ENCODE measurements at regions not wholly inside any gene's neighbourhood (a gene's known extent, or its start where the extent isn't known, plus 50 kb on each side); places are given as distances from the start of the nearest gene placed in this dataset.
"Not testable (repeated sequence)": the region's sequence is repeated elsewhere in the genome, so short reads cannot be mapped to it uniquely, and the experiment has no call there.

- DNase-seq = no peak
These were observed 153.4 kb upstream of the SALL4 start for GRCh38 chr20:51955756-51956155.

GRCh38 chr20:51953731-51954340 is 151.5 kb upstream of the SALL4 start:
- no peak for DNase-seq

GRCh38 chr20:51950926-51951325 is 148.6 kb upstream of the SALL4 start:
- no peak for DNase-seq

GRCh38 chr20:51946586-51946985 is 144.3 kb upstream of the SALL4 start:
- no peak for DNase-seq

- no peak for DNase-seq
These were observed 143.6 kb upstream of the SALL4 start for GRCh38 chr20:51945881-51946280.

GRCh38 chr20:51945177-51945576 is 142.9 kb upstream of the SALL4 start:
- no peak for DNase-seq

- no peak for DNase-seq
These were observed 141.4 kb upstream of the SALL4 start for GRCh38 chr20:51943761-51944160.

- DNase-seq = not testable (repeated sequence)
These were observed 141.0 kb upstream of the SALL4 start for GRCh38 chr20:51943326-51943725.

- no peak for DNase-seq
These were observed 139.2 kb upstream of the SALL4 start for GRCh38 chr20:51941503-51941902.

GRCh38 chr20:51939259-51939585 is 136.9 kb upstream of the SALL4 start:
- DNase-seq = no peak

- DNase-seq = no peak
These were observed 136.4 kb upstream of the SALL4 start for GRCh38 chr20:51938559-51939258.

- DNase-seq = no peak
These were observed 135.5 kb upstream of the SALL4 start for GRCh38 chr20:51937779-51938178.

GRCh38 chr20:51936377-51936776 is 134.1 kb upstream of the SALL4 start:
- no peak for DNase-seq

GRCh38 chr20:51935003-51935358 is 132.7 kb upstream of the SALL4 start:
- DNase-seq = no peak

- no peak for DNase-seq
These were observed 132.1 kb upstream of the SALL4 start for GRCh38 chr20:51934301-51935002.

- no peak for DNase-seq
These were observed 129.1 kb upstream of the SALL4 start for GRCh38 chr20:51931371-51931781.

- DNase-seq = no peak
These were observed 128.5 kb upstream of the SALL4 start for GRCh38 chr20:51930775-51931174.

- DNase-seq = no peak
These were observed 126.6 kb upstream of the SALL4 start for GRCh38 chr20:51928931-51929330.

- not testable (repeated sequence) for DNase-seq
These were observed 125.6 kb upstream of the SALL4 start for GRCh38 chr20:51927970-51928369.

GRCh38 chr20:51926670-51927305 is 124.5 kb upstream of the SALL4 start:
- no peak for DNase-seq

- DNase-seq = no peak
These were observed 122.2 kb upstream of the SALL4 start for GRCh38 chr20:51924509-51924908.

- no peak for DNase-seq
These were observed 121.3 kb upstream of the SALL4 start for GRCh38 chr20:51923633-51924032.

- not testable (repeated sequence) for DNase-seq
These were observed 120.5 kb upstream of the SALL4 start for GRCh38 chr20:51922812-51923211.

- no peak for DNase-seq
These were observed 116.2 kb upstream of the SALL4 start for GRCh38 chr20:51918561-51918960.

Data from AML-193 (cell line).